Right atrium auricular region (tissue), 2 donors: ENCODE measurements at regions not wholly inside any gene's neighbourhood (a gene's known extent, or its start where the extent isn't known, plus 50 kb on each side); places are given as distances from the start of the nearest gene placed in this dataset.

ENCODE experiments used
- DNase-seq: peaks from one replicate; pipeline ENCODE4 v3.0.0-alpha.2; 2019; ENCODE audit warnings: low spot score
- H3K27ac ChIP-seq, 2 donors: fragments of 200-600 bp; sonication (generic); 1 replicate in 1 of 2; 2 replicates in 1 of 2; pipeline ENCODE4 v1.5.1; 2016 to 2019
- H3K27me3 ChIP-seq, 2 donors: fragments of 200-600 bp; sonication (generic); one replicate each; pipeline versions ENCODE4 v1.5.1 to v1.6.0; 2017 to 2019
- H3K36me3 ChIP-seq: fragments of 200-600 bp; sonication (generic); one replicate; pipeline ENCODE4 v1.5.1; 2016
- H3K4me1 ChIP-seq, 2 donors: fragments of 200-600 bp; sonication (generic); one replicate each; pipeline versions ENCODE4 v1.5.1 to v1.6.0; 2017 to 2019
- H3K4me3 ChIP-seq, 2 donors: fragments of 200-600 bp; sonication (generic); 1 replicate in 1 of 2; 2 replicates in 1 of 2; pipeline ENCODE4 v1.5.1; 2017 to 2019; ENCODE audit warnings: mild to moderate bottlenecking in 1 of 2, moderate library complexity in 1 of 2
- H3K9me3 ChIP-seq, 2 donors: fragments of 200-600 bp; sonication (generic); one replicate each; pipeline ENCODE4 v1.5.1; 2019
- TF ChIP-seq, protein P1 (sequence below), 2 donors: fragments of 200-600 bp; sonication (generic); IDR thresholded peaks; one replicate each; pipeline ENCODE4 v1.5.1; 2019; ENCODE audit warnings: antibody characterized with exemption in 2 of 2

DNA sequence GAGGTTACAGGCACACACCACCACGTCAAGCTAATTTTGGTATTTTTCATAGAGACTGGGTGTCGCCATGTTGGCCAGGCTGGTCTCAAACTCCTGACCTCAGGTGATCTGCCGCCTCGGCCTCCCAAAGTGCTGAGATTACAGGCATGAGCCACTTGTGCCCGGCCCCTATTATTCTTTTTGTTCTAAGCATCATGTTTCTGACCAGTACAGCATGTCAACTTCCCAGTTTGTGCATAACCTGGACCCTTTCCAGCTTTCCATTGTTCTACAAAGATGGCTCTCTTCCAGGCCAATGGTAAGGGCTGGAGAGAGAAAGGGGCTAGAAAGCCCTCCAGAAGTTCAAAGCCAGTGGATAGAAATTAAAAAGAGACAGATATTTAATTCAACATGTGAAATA lies 91.3 kb upstream of the TNFAIP3 start:
- TF ChIP-seq, protein P1, sequence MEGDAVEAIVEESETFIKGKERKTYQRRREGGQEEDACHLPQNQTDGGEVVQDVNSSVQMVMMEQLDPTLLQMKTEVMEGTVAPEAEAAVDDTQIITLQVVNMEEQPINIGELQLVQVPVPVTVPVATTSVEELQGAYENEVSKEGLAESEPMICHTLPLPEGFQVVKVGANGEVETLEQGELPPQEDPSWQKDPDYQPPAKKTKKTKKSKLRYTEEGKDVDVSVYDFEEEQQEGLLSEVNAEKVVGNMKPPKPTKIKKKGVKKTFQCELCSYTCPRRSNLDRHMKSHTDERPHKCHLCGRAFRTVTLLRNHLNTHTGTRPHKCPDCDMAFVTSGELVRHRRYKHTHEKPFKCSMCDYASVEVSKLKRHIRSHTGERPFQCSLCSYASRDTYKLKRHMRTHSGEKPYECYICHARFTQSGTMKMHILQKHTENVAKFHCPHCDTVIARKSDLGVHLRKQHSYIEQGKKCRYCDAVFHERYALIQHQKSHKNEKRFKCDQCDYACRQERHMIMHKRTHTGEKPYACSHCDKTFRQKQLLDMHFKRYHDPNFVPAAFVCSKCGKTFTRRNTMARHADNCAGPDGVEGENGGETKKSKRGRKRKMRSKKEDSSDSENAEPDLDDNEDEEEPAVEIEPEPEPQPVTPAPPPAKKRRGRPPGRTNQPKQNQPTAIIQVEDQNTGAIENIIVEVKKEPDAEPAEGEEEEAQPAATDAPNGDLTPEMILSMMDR (IDR thresholded peaks at IDR 0.05) = no peak
- Histone ChIP-seq H3K36me3 (no peaks in the 10 kb centered on the region), H3K9me3 (no peaks in the 10 kb centered on the region), H3K27ac (no peak overlapping the region), H3K27me3 (no peaks in the 10 kb centered on the region), H3K4me1 (no peaks in the 10 kb centered on the region), H3K4me3 (no peak overlapping the region)
- no peak for DNase-seq

DNA sequence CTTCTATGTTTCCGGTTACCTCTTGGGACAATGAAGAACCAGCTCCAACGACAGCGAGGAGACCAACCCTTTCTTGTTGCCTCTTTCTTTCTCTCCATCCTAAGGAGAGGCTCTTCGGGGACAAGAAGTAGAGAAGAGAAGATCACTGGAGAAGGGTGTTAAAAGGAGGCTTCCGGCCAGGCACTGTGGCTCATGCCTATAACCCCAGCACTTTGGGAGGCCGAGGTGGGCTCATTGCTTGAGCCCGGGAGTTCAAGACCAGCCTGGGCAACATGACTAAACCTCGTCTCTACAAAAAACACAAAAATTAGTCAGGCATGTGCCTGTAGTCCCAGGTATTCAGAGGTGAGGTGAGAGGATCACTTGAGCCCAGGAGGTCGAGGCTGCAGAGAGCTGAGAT lies 90.8 kb upstream of the TNFAIP3 start:
- TF ChIP-seq, protein P1 (IDR thresholded peaks at IDR 0.05) = no peak
- no peaks in the 10 kb centered on the region for H3K9me3 ChIP-seq
- H3K27ac ChIP-seq = no peak overlapping the region
- no peak overlapping the region for H3K4me3 ChIP-seq
- no peaks in the 10 kb centered on the region for H3K36me3 ChIP-seq
- no peaks in the 10 kb centered on the region for H3K4me1 ChIP-seq
- no peaks in the 10 kb centered on the region for H3K27me3 ChIP-seq
- no peak for DNase-seq

DNA sequence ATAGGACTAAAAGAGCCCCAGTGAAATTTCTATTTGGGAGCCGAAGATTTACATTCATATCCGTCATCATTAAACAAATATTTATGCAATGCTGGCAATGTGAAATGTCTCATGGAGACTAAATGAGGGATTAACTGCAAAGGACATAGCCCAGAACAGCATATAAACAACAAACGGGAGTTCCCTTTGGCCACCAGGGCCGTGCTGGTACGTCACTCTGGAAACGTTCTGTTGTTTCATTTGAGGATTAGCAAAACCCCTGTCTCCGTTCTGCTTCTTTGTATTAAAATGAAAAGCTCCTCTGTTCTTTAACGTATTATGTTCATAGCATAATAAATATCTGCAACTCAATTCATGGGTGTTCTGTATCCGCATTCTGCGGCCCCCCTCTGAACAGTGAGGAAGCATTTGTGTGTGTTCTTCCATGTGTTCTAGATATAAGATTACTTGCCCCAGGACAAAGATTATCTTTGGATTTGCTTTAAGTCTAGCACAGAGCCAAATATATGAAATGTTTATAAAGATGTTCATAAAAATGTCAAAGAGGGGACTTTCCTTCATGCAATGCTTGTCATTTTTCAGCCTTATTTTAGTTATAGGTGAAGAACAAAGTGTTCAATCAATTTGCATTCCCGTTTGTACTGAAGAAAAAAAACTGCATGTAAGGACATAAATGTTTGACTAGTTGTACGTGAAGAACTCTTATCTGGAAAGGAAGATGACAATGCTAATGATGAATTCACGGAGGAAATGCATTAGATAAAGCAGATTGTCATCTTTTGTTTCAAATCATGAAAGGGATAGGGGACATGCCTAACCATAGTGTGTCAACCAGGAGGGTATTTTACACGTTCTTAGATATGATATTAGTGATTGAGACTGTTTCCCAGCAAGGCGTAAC lies 90.0 kb upstream of the TNFAIP3 start:
- TF ChIP-seq, protein P1 (IDR thresholded peaks at IDR 0.05) = no peak
- Histone ChIP-seq H3K4me1 (no peaks in the 10 kb centered on the region), H3K27ac (no peak overlapping the region), H3K9me3 (no peaks in the 10 kb centered on the region), H3K27me3 (no peaks in the 10 kb centered on the region), H3K36me3 (no peaks in the 10 kb centered on the region), H3K4me3 (no peak overlapping the region)
- DNase-seq = no peak

DNA sequence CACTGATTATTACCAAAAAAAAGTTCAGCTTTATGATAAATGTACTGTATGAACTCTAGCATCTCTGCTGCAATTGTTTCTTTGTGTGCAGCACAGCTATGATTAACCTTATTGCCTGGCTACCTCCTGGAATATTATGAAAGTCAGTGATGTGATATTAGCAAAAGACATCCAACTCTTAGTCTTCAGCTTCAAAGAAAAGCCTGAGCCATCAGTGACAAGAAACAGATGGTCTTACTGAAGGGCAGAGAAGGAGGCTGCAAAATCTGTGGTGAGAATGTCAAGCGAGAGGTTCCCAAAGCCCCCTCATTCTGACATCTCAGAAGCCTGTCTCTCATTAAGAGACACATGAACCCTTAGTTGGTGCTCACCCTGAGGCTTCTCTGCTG lies 89.4 kb upstream of the TNFAIP3 start:
- Histone ChIP-seq H3K4me1 (no peaks in the 10 kb centered on the region), H3K9me3 (no peaks in the 10 kb centered on the region), H3K27me3 (no peaks in the 10 kb centered on the region), H3K27ac (no peak overlapping the region), H3K36me3 (no peaks in the 10 kb centered on the region), H3K4me3 (no peak overlapping the region)
- TF ChIP-seq, protein P1 (IDR thresholded peaks at IDR 0.05) = no peak
- DNase-seq = no peak

DNA sequence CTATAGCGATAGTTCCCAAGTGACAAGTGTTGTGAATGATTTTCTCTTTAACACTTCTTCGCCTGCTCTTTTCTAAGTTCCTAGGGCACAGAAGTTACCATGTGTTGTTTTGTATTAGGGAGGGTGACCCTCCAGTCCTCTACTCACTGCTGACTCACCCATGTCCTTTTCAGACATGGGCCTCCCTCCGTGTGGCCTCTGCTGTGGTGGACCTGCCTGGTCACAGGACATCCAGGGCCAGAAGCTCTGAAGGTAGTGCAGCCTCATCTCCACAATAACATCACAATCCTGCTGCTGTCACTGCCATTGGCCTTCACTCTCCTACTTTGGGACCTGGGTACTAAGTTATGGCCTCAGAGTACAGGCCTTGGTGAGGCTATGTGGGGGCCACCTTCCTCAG lies 87.1 kb upstream of the TNFAIP3 start:
- H3K27ac ChIP-seq = no peak overlapping the region
- DNase-seq = no peak
- no peaks in the 10 kb centered on the region for H3K36me3 ChIP-seq
- TF ChIP-seq, protein P1 (IDR thresholded peaks at IDR 0.05) = no peak
- no peaks in the 10 kb centered on the region for H3K4me1 ChIP-seq
- H3K4me3 ChIP-seq = no peak overlapping the region
- no peaks in the 10 kb centered on the region for H3K27me3 ChIP-seq
- H3K9me3 ChIP-seq = no peaks in the 10 kb centered on the region
